Tibial nerve (tissue), 4 donors: ENCODE measurements at regions not wholly inside any gene's neighbourhood (a gene's known extent, or its start where the extent isn't known, plus 50 kb on each side); places are given as distances from the start of the nearest gene placed in this dataset.

Experiments
- DNase-seq, 2 donors: peaks; one replicate each; pipeline ENCODE4 v3.0.0-alpha.2; 2019; ENCODE audit warnings: low spot score in 2 of 2
- H3K27ac ChIP-seq, 4 donors: fragments of 200-600 bp; sonication (generic) in 3 of 4; one replicate each; pipeline ENCODE4 v1.5.1; 2017 to 2019; ENCODE audit warnings: mild to moderate bottlenecking in 1 of 4
- H3K27me3 ChIP-seq, 2 donors: fragments of 200-600 bp; sonication (generic) in 1 of 2; one replicate each; pipeline versions ENCODE4 v1.5.1 to v1.6.0; 2017 to 2019
- H3K36me3 ChIP-seq, 3 donors: fragments of 200-600 bp; sonication (generic); one replicate each; pipeline ENCODE4 v1.5.1; 2018 to 2019
- H3K4me1 ChIP-seq, 4 donors: fragments of 200-600 bp; sonication (generic) in 3 of 4; one replicate each; pipeline ENCODE4 v1.5.1; 2017 to 2019
- H3K4me3 ChIP-seq, 4 donors: fragments of 200-600 bp; sonication (generic) in 3 of 4; one replicate each; pipeline ENCODE4 v1.5.1; 2017 to 2019; ENCODE audit warnings: mild to moderate bottlenecking in 1 of 4, moderate library complexity in 1 of 4
- H3K9me3 ChIP-seq, 4 donors: fragments of 200-600 bp; sonication (generic) in 3 of 4; one replicate each; pipeline ENCODE4 v1.5.1; 2017 to 2019
- EP300 ChIP-seq, 2 donors: sonication (generic); formaldehyde crosslinking; IDR thresholded peaks; one replicate each; pipeline ENCODE4 v1.6.1; 2017; ENCODE audit warnings: antibody characterized with exemption in 2 of 2, mild to moderate bottlenecking in 1 of 2
- POLR2A ChIP-seq, 2 donors: fragments of 450-650 bp; IDR thresholded peaks; one replicate each; pipeline ENCODE4 v1.6.1; 2017; ENCODE audit warnings: antibody characterized with exemption in 2 of 2, mild to moderate bottlenecking in 2 of 2, moderate library complexity in 2 of 2
- WGBS, 2 donors: methylation state at CpG; one replicate each; pipeline ENCODE4 v1.1.5; 2018; 5-methylcytosine and 5-hydroxymethylcytosine counted together
- TF ChIP-seq, protein P1 (sequence below), 5 experiments: fragments of 200-600 bp in 3 of 5; fragments of 450-650 bp in 2 of 5; sonication (generic) in 3 of 5; IDR thresholded peaks; one replicate each; pipeline ENCODE4 v1.5.1; 2016 to 2019; ENCODE audit warnings: antibody characterized with exemption in 5 of 5, mild to moderate bottlenecking in 3 of 5, moderate library complexity in 2 of 5

- no peak overlapping the region for H3K27ac ChIP-seq
- TF ChIP-seq, protein P1, sequence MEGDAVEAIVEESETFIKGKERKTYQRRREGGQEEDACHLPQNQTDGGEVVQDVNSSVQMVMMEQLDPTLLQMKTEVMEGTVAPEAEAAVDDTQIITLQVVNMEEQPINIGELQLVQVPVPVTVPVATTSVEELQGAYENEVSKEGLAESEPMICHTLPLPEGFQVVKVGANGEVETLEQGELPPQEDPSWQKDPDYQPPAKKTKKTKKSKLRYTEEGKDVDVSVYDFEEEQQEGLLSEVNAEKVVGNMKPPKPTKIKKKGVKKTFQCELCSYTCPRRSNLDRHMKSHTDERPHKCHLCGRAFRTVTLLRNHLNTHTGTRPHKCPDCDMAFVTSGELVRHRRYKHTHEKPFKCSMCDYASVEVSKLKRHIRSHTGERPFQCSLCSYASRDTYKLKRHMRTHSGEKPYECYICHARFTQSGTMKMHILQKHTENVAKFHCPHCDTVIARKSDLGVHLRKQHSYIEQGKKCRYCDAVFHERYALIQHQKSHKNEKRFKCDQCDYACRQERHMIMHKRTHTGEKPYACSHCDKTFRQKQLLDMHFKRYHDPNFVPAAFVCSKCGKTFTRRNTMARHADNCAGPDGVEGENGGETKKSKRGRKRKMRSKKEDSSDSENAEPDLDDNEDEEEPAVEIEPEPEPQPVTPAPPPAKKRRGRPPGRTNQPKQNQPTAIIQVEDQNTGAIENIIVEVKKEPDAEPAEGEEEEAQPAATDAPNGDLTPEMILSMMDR (IDR thresholded peaks at IDR 0.05) = no peak
- TF ChIP-seq EP300 (IDR thresholded peaks at IDR 0.05) (no peak), POLR2A (IDR thresholded peaks at IDR 0.05) (no peak)
Measured at GRCh38 chr6:167754691-167755090, 72.0 kb upstream of the AFDN start.

DNA sequence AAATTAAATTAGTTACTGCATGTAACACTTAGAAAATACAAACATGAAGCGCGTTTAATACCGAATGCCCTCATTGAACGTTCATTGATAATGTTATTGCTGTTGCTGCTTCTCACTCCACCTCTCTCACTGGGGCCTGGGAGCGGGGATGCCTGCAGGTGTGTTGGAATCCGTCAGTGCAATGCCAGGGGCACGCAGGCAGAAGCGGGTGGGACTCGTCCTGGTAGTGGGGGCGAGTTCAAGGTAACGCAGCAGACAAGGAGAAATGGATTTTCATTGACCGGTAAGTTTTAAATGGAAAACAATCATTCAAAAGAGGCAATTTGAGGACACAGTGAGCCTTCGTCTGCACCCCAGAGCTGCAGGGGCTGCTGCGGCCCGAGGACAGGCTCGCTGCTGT is 71.2 kb upstream of the AFDN start:
- Histone ChIP-seq H3K27me3 (no peaks in the 10 kb centered on the region), H3K27ac (no peak overlapping the region), H3K36me3 (no peaks in the 10 kb centered on the region), H3K4me3 (no peak overlapping the region), H3K4me1 (peaks cover 0 to 16% (median 2%) of the 10 kb centered on the region in 4 donors), H3K9me3 (no peaks in the 10 kb centered on the region)
- 91 to 94% methylated on average over 16 of the region's 16 CpGs for WGBS, 2 donors
- TF ChIP-seq POLR2A (IDR thresholded peaks at IDR 0.05) (no peak), EP300 (IDR thresholded peaks at IDR 0.05) (no peak)
- TF ChIP-seq, protein P1 (IDR thresholded peaks at IDR 0.05) = no peak
- DNase-seq = no peak

More at GRCh38 chr6:167754691-167755090, 72.0 kb upstream of the AFDN start:
- Histone ChIP-seq H3K27me3 (no peaks in the 10 kb centered on the region), H3K4me3 (no peak overlapping the region), H3K9me3 (no peaks in the 10 kb centered on the region), H3K4me1 (peaks cover 0 to 20% (median 2%) of the 10 kb centered on the region in 4 donors), H3K36me3 (no peaks in the 10 kb centered on the region)
- no peak for DNase-seq
- WGBS, 2 donors = 81 to 83% methylated on average over 10 of the region's 10 CpGs

DNA sequence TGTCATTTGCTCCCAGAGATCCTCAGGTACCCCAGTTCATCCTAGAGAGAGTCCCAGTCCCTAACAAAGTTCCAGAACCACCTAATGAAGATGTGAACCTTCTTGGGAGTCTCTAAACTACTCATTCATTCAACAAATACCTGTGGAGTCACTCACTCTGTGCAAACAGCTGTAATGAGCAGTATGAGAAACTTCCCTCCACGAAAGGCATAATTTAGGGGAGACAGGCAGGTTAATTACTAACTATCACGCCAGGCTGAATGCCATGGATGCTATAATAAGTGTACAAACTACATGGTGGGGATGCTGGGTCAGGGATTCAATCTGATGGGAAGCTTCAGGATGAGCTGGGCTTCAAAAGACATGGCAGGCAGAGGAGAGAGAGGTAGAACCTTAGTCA is 70.1 kb upstream of the AFDN start:
- no peak for TF ChIP-seq EP300 (IDR thresholded peaks at IDR 0.05)
- no peak for TF ChIP-seq POLR2A (IDR thresholded peaks at IDR 0.05)
- TF ChIP-seq, protein P1 (IDR thresholded peaks at IDR 0.05) = no peak
- 86 to 92% methylated on average over 2 of the region's 2 CpGs for WGBS, 2 donors

DNA sequence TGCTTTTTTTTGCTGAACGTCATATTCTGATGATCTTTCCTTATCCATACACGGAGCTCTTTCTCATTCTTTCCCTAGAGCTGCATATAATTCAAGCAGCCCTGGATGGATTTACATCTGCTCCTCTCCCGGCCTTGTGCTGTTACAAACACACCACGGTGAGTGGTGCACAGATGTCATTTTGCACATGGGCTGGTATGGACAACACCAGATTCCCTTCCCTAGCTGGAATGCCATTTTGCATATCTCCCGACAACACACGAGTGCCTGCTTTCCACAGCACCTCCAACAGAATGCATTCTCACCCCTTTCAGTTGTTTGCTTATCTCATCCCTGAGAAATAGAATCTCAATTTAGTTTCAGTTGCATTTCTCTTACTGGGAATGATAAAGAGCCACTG is 69.5 kb upstream of the AFDN start:
- H3K27me3 ChIP-seq = no peaks in the 10 kb centered on the region
- no peak for TF ChIP-seq POLR2A (IDR thresholded peaks at IDR 0.05)
- TF ChIP-seq, protein P1 (IDR thresholded peaks at IDR 0.05) = no peak
- TF ChIP-seq EP300 (IDR thresholded peaks at IDR 0.05) = no peak
- no peak for DNase-seq
- peaks cover 4 to 20% (median 11%) of the 10 kb centered on the region in 4 donors for H3K4me1 ChIP-seq
- H3K9me3 ChIP-seq = no peaks in the 10 kb centered on the region
- no peak overlapping the region for H3K27ac ChIP-seq
- H3K36me3 ChIP-seq = no peaks in the 10 kb centered on the region
- WGBS, 2 donors = 69 to 74% methylated on average over 6 of the region's 6 CpGs
- H3K4me3 ChIP-seq = no peak overlapping the region

More for the DNA sequence above, 70.1 kb upstream of the AFDN start:
- no peak overlapping the region for H3K27ac ChIP-seq
- DNase-seq = no peak
- H3K36me3 ChIP-seq = no peaks in the 10 kb centered on the region
- H3K4me3 ChIP-seq = no peak overlapping the region
- H3K9me3 ChIP-seq = no peaks in the 10 kb centered on the region
- H3K4me1 ChIP-seq = peaks cover 0 to 16% (median 7%) of the 10 kb centered on the region in 4 donors
- H3K27me3 ChIP-seq = no peaks in the 10 kb centered on the region

- Histone ChIP-seq H3K4me1 (peaks cover 4 to 26% (median 11%) of the 10 kb centered on the region in 4 donors), H3K36me3 (no peaks in the 10 kb centered on the region), H3K27ac (no peak overlapping the region), H3K4me3 (no peak overlapping the region), H3K27me3 (no peaks in the 10 kb centered on the region), H3K9me3 (no peaks in the 10 kb centered on the region)
- no peak for DNase-seq
- TF ChIP-seq POLR2A (IDR thresholded peaks at IDR 0.05) = no peak
- TF ChIP-seq, protein P1 (IDR thresholded peaks at IDR 0.05) = no peak
- TF ChIP-seq EP300 (IDR thresholded peaks at IDR 0.05) = no peak
- 95 to 98% methylated on average over 12 to 15 of the region's 15 CpGs for WGBS, 2 donors
Measured at GRCh38 chr6:167757821-167758220, 68.9 kb upstream of the AFDN start.
